NCI-H1417 treated with DMSO at 0.1 percent for 48 hours (cell line): ENCODE measurements at regions not wholly inside any gene's neighbourhood (a gene's known extent, or its start where the extent isn't known, plus 50 kb on each side); places are given as distances from the start of the nearest gene placed in this dataset.
A peak's percentile ranks its signal among the peaks of the same experiment; 100 is the strongest.

Experiments
- DNase-seq: peaks from one replicate; lab custom pipeline; 2025; lab: John Stamatoyannopoulos, UW

- peak; percentile 56 for DNase-seq
These were observed 766.8 kb downstream of the TBL1XR1 start for GRCh38 chr3:176430244-176431037.

DNA sequence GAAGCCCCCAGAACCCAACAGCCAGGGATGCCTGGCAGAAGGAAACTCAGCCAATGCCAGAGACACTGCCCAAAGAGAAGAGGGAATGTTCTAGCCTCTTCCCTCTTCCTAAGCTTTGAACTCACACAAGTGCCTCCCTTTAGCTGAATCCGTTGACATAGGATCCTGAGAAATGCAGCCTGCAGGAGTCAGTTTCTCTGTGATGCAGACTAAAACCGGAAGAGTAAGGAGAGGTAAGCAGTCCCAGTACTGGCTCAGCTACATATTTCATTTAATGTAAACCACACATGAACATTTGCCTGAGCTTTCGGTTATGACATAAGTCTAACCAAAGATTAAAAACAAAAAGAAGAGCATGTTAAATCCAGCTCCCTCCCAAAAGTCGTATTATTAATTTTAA, 768.7 kb downstream of the TBL1XR1 start:
- DNase-seq: no peak

- DNase-seq: no peak
These were observed 770.9 kb downstream of the TBL1XR1 start for GRCh38 chr3:176426371-176426770.

- DNase-seq: no peak
These were observed 780.4 kb downstream of the TBL1XR1 start for GRCh38 chr3:176416870-176417269.

DNA sequence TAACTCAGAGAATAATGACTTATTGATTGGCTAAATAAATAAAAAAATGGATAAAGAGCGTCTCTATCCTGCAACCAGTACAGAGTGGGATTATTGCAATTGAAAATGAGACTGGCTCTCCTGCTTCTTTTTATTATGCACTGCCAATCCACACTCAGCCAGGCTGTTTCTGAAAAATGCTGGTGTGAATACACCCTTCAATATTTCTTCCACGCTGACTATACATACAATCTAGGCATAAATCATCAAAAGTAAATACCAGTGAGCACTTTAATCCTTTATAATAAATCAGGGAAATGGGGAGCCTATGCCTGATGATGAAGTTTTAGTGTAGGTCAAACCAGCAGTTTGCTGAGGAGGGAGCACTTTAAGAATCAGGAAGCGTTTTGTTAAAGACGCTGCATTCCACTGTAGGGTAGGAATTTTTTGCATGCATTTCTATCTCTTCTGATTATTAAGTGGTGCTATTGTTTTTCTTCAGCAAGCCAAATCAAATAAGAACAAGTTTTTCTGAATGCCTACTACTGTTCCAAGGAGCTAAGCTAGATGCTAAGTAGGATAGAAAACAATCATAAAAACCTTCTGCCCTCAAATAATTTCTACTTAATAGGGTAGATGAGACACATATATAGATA, 781.5 kb downstream of the TBL1XR1 start:
- DNase-seq: no peak

DNA sequence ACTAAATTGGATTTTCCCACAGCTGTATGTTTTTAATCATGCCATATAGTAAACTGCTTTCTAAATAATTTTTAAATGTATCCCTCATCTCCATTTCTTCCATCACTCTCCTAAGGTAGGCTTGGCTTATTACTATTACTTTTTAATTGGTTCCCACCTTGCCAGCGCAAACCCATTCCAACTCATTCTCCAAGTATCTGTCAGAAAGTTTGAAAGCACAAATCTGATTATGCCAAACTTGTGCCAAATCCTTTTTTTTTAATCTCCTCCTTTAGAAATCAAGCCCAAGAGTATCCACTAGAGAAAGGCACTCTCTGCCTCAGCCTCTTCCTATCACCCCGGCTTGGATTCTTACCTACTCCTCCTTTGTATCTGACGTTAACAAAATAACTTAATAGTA, 784.5 kb downstream of the TBL1XR1 start:
- no peak for DNase-seq

- DNase-seq: no peak
These were observed 793.8 kb downstream of the TBL1XR1 start for GRCh38 chr3:176403531-176403930.

DNA sequence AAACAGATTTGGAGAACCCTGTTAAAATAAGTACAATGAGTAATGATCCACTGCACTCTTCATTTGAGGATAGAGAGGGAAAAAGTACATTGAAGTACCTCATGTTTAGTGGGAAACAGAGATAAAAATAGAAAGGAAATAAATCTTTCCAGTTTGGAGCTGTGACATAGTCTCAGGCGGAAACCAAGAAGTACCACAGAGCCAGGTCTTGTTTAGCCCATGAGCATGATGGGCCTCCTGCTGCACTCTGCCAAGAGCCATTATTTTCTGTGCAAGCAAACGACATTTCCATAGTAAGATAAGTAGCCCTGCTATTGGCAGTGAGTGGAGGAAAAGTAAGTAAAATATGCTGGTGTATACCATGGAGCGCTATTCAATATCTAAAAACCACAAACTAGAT, 796.1 kb downstream of the TBL1XR1 start:
- no peak for DNase-seq

DNA sequence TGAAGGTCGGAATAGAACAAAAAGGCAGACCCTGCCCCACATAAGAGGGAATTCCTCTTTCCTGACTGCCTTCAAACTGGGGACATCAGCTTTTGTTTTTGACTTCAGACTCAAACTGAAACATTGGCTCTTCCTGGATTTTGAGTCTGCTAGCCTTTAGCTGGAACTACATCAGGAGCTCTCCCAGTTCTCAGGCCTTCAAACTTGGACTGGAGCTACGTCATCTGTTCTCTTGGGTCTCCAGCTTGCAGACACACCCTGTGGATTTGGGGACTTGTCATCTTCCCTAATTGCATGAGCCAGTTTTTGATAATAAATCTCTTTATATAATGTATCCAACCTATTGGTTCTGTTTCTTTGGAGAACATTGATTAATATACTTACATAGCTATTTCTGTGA, 798.1 kb downstream of the TBL1XR1 start:
- no peak for DNase-seq

GRCh38 chr3:176395240-176395639, 802.0 kb downstream of the TBL1XR1 start:
- DNase-seq: no peak

GRCh38 chr3:176378789-176379188, 818.5 kb downstream of the TBL1XR1 start:
- DNase-seq: no peak

DNA sequence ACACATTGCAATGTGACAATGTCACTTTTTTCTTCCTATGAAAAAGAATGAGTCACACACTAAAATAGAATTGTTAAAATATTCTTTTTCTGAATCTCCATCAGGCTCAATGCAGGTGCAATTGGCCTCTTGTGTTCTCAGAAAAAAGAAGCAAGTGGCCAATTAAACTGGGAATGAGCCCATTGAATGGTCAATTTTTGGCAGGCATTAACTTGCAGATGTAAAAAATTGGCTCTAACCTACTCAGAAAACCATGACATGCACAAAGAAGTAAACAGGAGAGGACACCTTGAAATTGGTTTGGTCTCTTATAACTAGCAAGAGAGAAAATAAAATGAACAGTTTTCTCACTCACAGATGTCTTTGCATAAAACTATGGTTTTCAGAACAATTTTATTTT, 820.8 kb downstream of the TBL1XR1 start:
- DNase-seq: no peak

DNA sequence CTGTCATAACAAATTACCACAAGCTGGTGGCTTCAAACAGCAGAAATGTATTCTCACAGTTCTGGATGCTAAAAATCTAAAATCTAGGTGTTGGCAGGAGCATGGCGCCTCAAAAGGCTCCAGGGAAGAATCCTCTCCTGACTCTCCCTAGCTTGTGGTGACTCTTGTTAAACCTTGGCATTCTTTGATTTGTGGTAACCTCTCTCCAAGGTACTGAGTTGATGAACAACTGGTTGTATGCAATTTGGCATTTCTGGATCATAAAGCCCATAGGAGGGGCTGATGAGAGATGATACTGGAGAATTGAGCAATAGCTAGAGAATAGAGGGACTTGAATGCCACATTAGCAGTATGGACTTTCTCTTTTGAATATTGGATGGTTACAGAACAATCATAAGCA, 821.8 kb downstream of the TBL1XR1 start:
- DNase-seq: no peak

DNA sequence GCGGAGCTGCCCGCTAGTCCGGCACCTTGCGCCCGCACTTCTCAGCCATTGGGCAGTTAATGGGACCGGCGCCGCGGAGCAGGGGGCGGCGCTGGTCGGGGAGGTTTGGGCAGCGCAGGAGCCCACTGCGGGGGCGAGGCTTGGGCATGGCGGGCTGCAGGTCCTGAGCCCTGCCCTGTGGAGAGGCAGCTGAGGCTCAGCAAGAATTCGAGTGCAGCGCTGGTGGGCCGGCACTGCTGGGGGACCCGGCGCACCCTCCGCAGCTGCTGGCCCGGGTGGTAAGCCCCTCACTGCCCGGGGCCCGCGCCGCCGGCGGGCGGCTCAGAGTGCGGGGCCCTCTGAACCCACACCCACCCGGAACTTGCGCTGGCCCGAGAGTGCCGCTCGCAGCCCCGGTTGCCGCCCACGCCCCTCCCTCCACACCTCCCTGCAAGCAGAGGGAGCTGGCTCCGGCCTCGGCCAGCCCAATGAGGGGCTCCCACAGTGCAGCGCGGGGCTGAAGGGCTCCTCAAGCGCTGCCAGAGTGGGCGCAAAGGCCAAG, 835.0 kb downstream of the TBL1XR1 start:
- DNase-seq: no peak

- no peak for DNase-seq
These were observed 838.1 kb downstream of the TBL1XR1 start for GRCh38 chr3:176359211-176359610.

GRCh38 chr3:176357891-176358290, 839.4 kb downstream of the TBL1XR1 start:
- DNase-seq: no peak

DNA sequence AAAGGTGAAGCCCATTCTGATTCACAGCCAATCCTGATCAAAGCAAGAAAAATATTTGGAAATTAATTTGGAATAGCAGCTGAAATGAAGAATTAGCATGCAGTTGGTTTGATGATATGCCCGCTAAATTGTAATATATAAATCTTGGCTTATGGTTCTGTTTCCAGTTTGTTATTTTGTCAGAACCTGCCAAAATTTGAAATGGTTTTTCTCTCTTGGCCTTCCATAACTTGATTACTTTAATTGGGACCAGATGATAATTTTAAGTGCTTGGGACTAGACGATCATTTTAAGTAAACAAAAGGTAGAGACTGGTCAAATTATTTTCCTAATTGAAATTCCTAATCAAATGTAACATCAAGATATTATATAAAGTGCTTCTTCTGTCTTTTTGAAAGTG, 842.4 kb downstream of the TBL1XR1 start:
- DNase-seq: no peak

DNA sequence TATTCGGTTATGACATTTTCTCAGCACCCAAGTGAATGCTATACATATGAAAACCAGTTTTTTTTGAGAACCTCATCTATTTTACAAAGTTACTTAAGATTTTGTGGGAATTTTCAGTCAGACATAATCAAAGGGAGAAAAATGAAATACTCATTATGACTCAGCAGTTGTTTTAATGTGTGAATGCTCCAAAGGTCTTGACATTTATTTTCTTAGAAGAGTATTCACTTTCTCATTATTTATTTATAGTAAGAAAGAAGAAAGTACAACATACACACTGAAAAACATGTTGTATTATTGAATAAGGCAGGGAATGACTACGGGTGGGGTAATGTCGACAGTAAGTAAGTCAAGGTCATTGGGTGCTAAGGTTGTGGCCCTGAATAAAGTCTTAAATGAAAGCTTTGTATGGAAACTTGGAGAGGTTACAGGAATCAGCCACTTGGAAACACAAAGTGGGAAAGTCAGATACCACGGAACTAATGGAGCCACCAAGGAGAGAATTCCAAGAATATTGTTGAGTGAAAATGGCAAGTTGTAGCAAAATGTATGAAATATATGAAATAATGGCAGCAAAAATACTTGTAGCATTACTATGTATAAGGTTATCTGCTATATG, 844.5 kb downstream of the TBL1XR1 start:
- no peak for DNase-seq

DNA sequence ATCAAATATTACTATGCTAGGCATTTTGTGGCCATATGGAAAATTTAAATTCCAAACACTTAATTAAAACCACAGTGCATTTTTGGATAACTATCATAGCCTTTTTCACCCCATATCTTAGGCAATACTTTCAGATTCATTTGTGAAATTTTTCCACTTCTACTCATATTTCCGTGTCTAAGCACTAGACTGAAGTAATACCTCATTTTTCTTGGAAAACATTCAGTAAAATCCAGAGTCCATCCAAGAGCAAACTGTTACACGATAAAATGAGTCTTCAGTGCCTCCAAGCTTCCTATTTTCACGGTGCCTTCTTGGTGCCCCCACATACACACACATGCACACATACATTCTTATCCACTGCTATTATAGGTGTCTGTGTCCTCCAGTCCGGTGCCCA, 845.9 kb downstream of the TBL1XR1 start:
- DNase-seq: no peak

DNA sequence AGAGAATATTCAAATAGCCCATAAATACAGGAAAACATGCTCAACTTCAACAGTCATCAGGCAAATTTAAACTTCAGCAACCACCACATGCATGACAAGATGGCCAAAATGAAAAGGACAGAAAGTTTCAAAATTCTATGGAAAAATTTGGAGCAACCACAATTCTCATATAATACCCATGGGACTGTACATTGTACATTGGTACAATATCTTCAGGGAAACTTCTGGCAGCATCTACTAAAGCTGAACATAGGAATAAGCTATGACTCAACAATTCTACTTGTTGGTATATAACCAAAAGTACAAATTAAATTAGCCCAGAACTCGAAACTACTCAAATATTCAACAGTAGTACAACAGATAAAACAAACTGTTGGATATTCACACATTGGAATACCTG, 847.6 kb downstream of the TBL1XR1 start:
- DNase-seq: no peak

- DNase-seq: no peak
These were observed 849.7 kb downstream of the TBL1XR1 start for GRCh38 chr3:176347424-176348146.

GRCh38 chr3:176341963-176342362, 855.3 kb downstream of the TBL1XR1 start:
- DNase-seq: no peak
